ENCODE measurements at regions not wholly inside any gene's neighbourhood (a gene's known extent, or its start where the extent isn't known, plus 50 kb on each side); places are given as distances from the start of the nearest gene placed in this dataset.
"Not testable (repeated sequence)": the region's sequence is repeated elsewhere in the genome, so short reads cannot be mapped to it uniquely, and the experiment has no call there.

DNA sequence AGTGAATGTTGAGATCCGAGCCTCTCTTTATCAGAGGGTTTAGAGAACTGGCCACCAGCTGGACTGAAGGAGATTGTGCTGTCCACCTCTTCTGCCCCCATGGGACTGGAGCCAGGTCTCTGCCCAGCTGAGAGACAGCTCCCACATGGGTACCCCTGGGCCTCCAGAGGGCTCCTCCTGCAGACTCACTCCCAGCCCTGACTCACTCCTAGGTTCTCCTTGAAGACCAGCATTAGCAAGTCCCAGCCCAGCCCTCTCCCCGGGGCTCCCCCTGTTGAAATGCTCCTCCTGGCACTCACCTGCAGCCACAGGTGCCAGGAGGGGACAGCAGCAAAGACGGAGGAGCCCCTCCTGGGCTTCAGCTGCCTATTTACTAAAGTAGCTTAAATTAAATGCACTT lies 126.9 kb downstream of the CXCL12 start:
- Histone ChIP-seq H3K36me3 (ENCODE audit: insufficient read depth, low read length) (no peaks in the 10 kb centered on the region), H3K4me3 (ENCODE audit: low read depth, low read length) (no peak overlapping the region), H3K79me2 (ENCODE audit: control insufficient read depth, insufficient read depth, low read length, unreplicated experiment) (no peaks in the 10 kb centered on the region), H3K27me3 (ENCODE audit: insufficient read depth, low read length) (0 out of 2 replicates have a peak, but pooled peaks cover 3% of the 10 kb centered on the region), H2AFZ (ENCODE audit: low read length, unreplicated experiment) (no peak overlapping the region), H3K27ac (ENCODE audit: low read depth, low read length) (no peak overlapping the region), H3K4me1 (ENCODE audit: control insufficient read depth, insufficient read depth, low read length, unreplicated experiment) (peaks cover 11% of the 10 kb centered on the region)

GRCh38 chr10:44253769-44254462 lies 131.0 kb downstream of the CXCL12 start:
- Histone ChIP-seq H3K79me2 (ENCODE audit: control insufficient read depth, insufficient read depth, low read length, unreplicated experiment) (no peaks in the 10 kb centered on the region), H3K27me3 (ENCODE audit: insufficient read depth, low read length) (peaks cover 19% of the 10 kb centered on the region; the same call in 1 of the 2 replicates), H2AFZ (ENCODE audit: low read length, unreplicated experiment) (no peak overlapping the region), H3K27ac (ENCODE audit: low read depth, low read length) (0 out of 2 replicates have a peak overlapping the region, but pooled peaks have one; percentile 4), H3K4me3 (ENCODE audit: low read depth, low read length) (no peak overlapping the region), H3K4me1 (ENCODE audit: control insufficient read depth, insufficient read depth, low read length, unreplicated experiment) (peaks cover 5% of the 10 kb centered on the region), H3K36me3 (ENCODE audit: insufficient read depth, low read length) (no peaks in the 10 kb centered on the region)

DNA sequence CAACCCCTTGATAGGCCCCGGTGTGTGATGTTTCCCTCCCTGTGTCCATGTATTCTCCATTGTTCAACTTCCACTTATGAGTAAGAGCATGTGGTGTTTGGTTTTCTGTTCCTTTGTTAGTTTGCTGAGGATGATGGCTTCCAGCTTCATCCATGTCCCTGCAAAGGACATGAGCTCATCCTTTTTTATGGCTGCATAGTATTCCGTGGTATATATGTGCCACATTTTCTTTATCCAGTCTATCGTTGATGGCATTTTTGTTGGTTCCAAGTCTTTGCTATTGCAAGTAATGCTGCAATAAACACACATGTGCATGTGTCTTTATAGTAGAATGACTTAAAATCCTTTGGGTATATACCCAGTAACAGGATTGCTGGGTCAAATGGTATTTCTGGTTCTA lies 132.3 kb downstream of the CXCL12 start:
- not testable (repeated sequence) for H3K36me3 ChIP-seq (ENCODE audit: insufficient read depth, low read length); H2AFZ ChIP-seq (ENCODE audit: low read length, unreplicated experiment); H3K79me2 ChIP-seq (ENCODE audit: control insufficient read depth, insufficient read depth, low read length, unreplicated experiment); H3K27ac ChIP-seq (ENCODE audit: low read depth, low read length); H3K4me3 ChIP-seq (ENCODE audit: low read depth, low read length); H3K4me1 ChIP-seq (ENCODE audit: control insufficient read depth, insufficient read depth, low read length, unreplicated experiment)
- H3K27me3 ChIP-seq (ENCODE audit: insufficient read depth, low read length), result peaks cover 19% of the 10 kb centered on the region; the same call in 1 of the 2 replicates

DNA sequence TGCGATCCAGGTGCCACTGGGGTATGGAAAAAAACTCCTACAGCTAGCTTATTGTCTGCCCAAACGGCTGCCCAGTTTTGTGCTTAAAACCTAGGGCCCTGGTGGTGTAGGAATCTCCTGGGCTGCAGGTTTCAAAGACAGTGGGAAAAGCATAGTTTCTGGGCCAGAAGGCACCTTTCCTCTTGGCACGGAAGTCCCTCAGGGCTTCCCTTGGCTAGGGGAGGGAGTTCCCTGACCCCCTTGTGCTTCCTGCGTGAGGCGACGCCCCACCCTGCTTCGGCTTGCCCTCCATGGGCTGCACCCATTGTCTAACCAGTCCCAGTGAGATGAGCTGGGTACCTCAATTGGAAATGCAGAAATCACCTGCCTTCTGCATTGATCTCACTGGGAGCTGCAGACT lies 135.0 kb downstream of the CXCL12 start:
- not testable (repeated sequence) for H2AFZ ChIP-seq (ENCODE audit: low read length, unreplicated experiment); H3K27ac ChIP-seq (ENCODE audit: low read depth, low read length); H3K4me3 ChIP-seq (ENCODE audit: low read depth, low read length); H3K4me1 ChIP-seq (ENCODE audit: control insufficient read depth, insufficient read depth, low read length, unreplicated experiment); H3K79me2 ChIP-seq (ENCODE audit: control insufficient read depth, insufficient read depth, low read length, unreplicated experiment); H3K36me3 ChIP-seq (ENCODE audit: insufficient read depth, low read length)
- peaks cover 19% of the 10 kb centered on the region; the same call in 1 of the 2 replicates for H3K27me3 ChIP-seq (ENCODE audit: insufficient read depth, low read length)

- peaks cover 19% of the 10 kb centered on the region; the same call in 1 of the 2 replicates for H3K27me3 ChIP-seq (ENCODE audit: insufficient read depth, low read length)
- H3K79me2 ChIP-seq (ENCODE audit: control insufficient read depth, insufficient read depth, low read length, unreplicated experiment), result no peaks in the 10 kb centered on the region
- no peak overlapping the region for H3K27ac ChIP-seq (ENCODE audit: low read depth, low read length)
- peaks cover 4% of the 10 kb centered on the region for H3K4me1 ChIP-seq (ENCODE audit: control insufficient read depth, insufficient read depth, low read length, unreplicated experiment)
- H3K4me3 ChIP-seq (ENCODE audit: low read depth, low read length), result no peak overlapping the region
- H2AFZ ChIP-seq (ENCODE audit: low read length, unreplicated experiment), result no peak overlapping the region
- H3K36me3 ChIP-seq (ENCODE audit: insufficient read depth, low read length), result no peaks in the 10 kb centered on the region
These were observed 135.4 kb downstream of the CXCL12 start for GRCh38 chr10:44249490-44249889.

DNA sequence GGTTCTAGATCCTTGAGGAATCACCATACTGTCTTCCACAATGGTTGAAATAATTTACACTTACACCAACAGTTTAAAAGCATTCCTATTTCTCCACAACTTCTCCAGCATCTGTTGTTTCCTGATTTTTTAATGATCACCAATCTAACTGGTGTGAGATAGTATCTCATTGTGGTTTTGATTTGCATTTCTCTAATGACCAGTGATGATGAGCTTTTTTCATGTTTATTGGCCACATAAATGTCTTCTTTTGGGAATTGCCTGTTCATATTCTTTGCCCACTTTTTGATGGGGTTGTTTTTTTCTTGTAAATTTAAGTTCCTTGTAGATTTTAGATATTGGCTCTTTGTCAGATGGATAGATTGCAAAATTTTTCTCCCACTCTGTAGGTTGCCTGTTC lies 138.2 kb downstream of the CXCL12 start:
- H2AFZ ChIP-seq (ENCODE audit: low read length, unreplicated experiment); H3K4me1 ChIP-seq (ENCODE audit: control insufficient read depth, insufficient read depth, low read length, unreplicated experiment); H3K79me2 ChIP-seq (ENCODE audit: control insufficient read depth, insufficient read depth, low read length, unreplicated experiment); H3K27ac ChIP-seq (ENCODE audit: low read depth, low read length); H3K4me3 ChIP-seq (ENCODE audit: low read depth, low read length); H3K36me3 ChIP-seq (ENCODE audit: insufficient read depth, low read length): not testable (repeated sequence)
- peaks cover 20% of the 10 kb centered on the region for H3K27me3 ChIP-seq (ENCODE audit: insufficient read depth, low read length)

- peaks cover 17% of the 10 kb centered on the region for H3K27me3 ChIP-seq (ENCODE audit: insufficient read depth, low read length)
- H3K4me1 ChIP-seq (ENCODE audit: control insufficient read depth, insufficient read depth, low read length, unreplicated experiment); H3K4me3 ChIP-seq (ENCODE audit: low read depth, low read length); H3K27ac ChIP-seq (ENCODE audit: low read depth, low read length); H3K79me2 ChIP-seq (ENCODE audit: control insufficient read depth, insufficient read depth, low read length, unreplicated experiment); H2AFZ ChIP-seq (ENCODE audit: low read length, unreplicated experiment); H3K36me3 ChIP-seq (ENCODE audit: insufficient read depth, low read length): not testable (repeated sequence)
These were observed 138.6 kb downstream of the CXCL12 start for GRCh38 chr10:44246287-44246686.

- Histone ChIP-seq H3K4me3 (ENCODE audit: low read depth, low read length) (no peak overlapping the region), H3K79me2 (ENCODE audit: control insufficient read depth, insufficient read depth, low read length, unreplicated experiment) (no peaks in the 10 kb centered on the region), H2AFZ (ENCODE audit: low read length, unreplicated experiment) (no peak overlapping the region), H3K27me3 (ENCODE audit: insufficient read depth, low read length) (peaks cover 19% of the 10 kb centered on the region), H3K4me1 (ENCODE audit: control insufficient read depth, insufficient read depth, low read length, unreplicated experiment) (no peaks in the 10 kb centered on the region), H3K27ac (ENCODE audit: low read depth, low read length) (no peak overlapping the region), H3K36me3 (ENCODE audit: insufficient read depth, low read length) (no peaks in the 10 kb centered on the region)
These were observed 139.3 kb downstream of the CXCL12 start for GRCh38 chr10:44245601-44245938.

DNA sequence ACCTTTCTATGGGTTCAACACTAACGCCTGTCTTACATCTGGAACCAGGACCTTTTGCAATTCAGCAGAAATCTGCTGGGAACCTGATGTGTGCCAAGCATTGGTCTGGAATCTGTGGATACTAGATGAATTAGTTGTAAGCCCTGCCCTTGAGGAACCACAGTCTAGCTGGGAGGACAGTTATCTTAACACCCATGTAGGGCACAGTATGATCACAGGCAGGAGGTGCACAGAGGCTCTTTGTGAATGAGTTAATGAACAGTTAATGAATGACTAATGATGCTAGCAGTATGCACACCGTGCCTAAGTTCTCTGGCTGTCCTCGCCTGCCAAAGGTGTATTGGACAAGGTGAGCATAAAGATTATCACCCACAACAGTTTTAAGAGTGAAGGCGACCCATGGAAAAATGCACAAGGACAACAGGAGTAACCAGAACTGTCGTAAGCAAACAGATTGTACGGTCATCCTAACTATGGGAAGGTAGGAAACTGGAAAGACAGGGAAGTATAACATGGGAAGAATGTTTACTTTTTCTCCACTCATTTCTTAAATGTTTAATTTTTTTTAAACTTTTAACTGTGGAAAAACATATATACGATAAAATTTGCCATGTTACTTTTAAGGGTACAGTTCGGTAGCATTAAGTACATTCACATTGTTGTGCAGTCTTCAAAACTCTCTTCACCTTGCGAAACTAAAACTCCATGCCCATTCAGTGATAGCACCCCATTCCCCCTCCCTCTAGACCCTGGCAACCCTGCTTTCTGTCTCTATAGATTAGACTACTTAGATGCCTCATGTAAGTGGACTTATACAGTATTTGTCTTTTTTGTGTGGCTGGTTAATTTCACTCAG lies 139.9 kb downstream of the CXCL12 start:
- Histone ChIP-seq H2AFZ (ENCODE audit: low read length, unreplicated experiment) (no peak overlapping the region), H3K4me1 (ENCODE audit: control insufficient read depth, insufficient read depth, low read length, unreplicated experiment) (no peaks in the 10 kb centered on the region), H3K27me3 (ENCODE audit: insufficient read depth, low read length) (peaks cover 18% of the 10 kb centered on the region), H3K36me3 (ENCODE audit: insufficient read depth, low read length) (no peaks in the 10 kb centered on the region), H3K4me3 (ENCODE audit: low read depth, low read length) (no peak overlapping the region), H3K27ac (ENCODE audit: low read depth, low read length) (no peak overlapping the region), H3K79me2 (ENCODE audit: control insufficient read depth, insufficient read depth, low read length, unreplicated experiment) (no peaks in the 10 kb centered on the region)

GRCh38 chr10:44243851-44244510 lies 140.9 kb downstream of the CXCL12 start:
- Histone ChIP-seq H2AFZ (ENCODE audit: low read length, unreplicated experiment) (no peak overlapping the region), H3K4me1 (ENCODE audit: control insufficient read depth, insufficient read depth, low read length, unreplicated experiment) (no peaks in the 10 kb centered on the region), H3K79me2 (ENCODE audit: control insufficient read depth, insufficient read depth, low read length, unreplicated experiment) (no peaks in the 10 kb centered on the region), H3K27me3 (ENCODE audit: insufficient read depth, low read length) (peaks cover 18% of the 10 kb centered on the region), H3K4me3 (ENCODE audit: low read depth, low read length) (no peak overlapping the region), H3K36me3 (ENCODE audit: insufficient read depth, low read length) (no peaks in the 10 kb centered on the region), H3K27ac (ENCODE audit: low read depth, low read length) (no peak overlapping the region)

Data from ACC112 (cell line).